ENCODE measurements at regions not wholly inside any gene's neighbourhood (a gene's known extent, or its start where the extent isn't known, plus 50 kb on each side); places are given as distances from the start of the nearest gene placed in this dataset.

GRCh38 chr6:168870982-168871381, 382.7 kb downstream of the THBS2 start:
- TF ChIP-seq CTCF (IDR thresholded peaks at IDR 0.05) (no peak), POLR2A (IDR thresholded peaks at IDR 0.05) (no peak)

Measured in body of pancreas (tissue), 4 donors.